ENCODE measurements at regions not wholly inside any gene's neighbourhood (a gene's known extent, or its start where the extent isn't known, plus 50 kb on each side); places are given as distances from the start of the nearest gene placed in this dataset.
A peak's percentile ranks its signal among the peaks of the same experiment; 100 is the strongest.
"Not testable (repeated sequence)": the region's sequence is repeated elsewhere in the genome, so short reads cannot be mapped to it uniquely, and the experiment has no call there.

- DNase-seq = no peak
Observed at GRCh38 chr3:30305021-30305420, 301.4 kb upstream of the TGFBR2 start.

GRCh38 chr3:30306896-30307295 is 299.5 kb upstream of the TGFBR2 start:
- no peak for DNase-seq

GRCh38 chr3:30307372-30307950 is 298.9 kb upstream of the TGFBR2 start:
- no peak for DNase-seq

- no peak for DNase-seq
Observed at GRCh38 chr3:30308131-30308530, 298.3 kb upstream of the TGFBR2 start.

GRCh38 chr3:30309961-30310954 is 296.1 kb upstream of the TGFBR2 start:
- DNase-seq = no peak

- DNase-seq = no peak
Observed at GRCh38 chr3:30311781-30312180, 294.6 kb upstream of the TGFBR2 start.

GRCh38 chr3:30313840-30314239 is 292.6 kb upstream of the TGFBR2 start:
- DNase-seq = no peak

GRCh38 chr3:30314757-30315325 is 291.6 kb upstream of the TGFBR2 start:
- DNase-seq = no peak

- DNase-seq = no peak
Observed at GRCh38 chr3:30315447-30315846, 291.0 kb upstream of the TGFBR2 start.

- no peak for DNase-seq
Observed at GRCh38 chr3:30317561-30317960, 288.8 kb upstream of the TGFBR2 start.

GRCh38 chr3:30318110-30318509 is 288.3 kb upstream of the TGFBR2 start:
- DNase-seq = no peak

GRCh38 chr3:30319713-30320112 is 286.7 kb upstream of the TGFBR2 start:
- peak in 1 of 2 experiments; percentile 25 for DNase-seq

- DNase-seq = no peak
Observed at GRCh38 chr3:30320392-30320791, 286.0 kb upstream of the TGFBR2 start.

GRCh38 chr3:30321065-30321464 is 285.3 kb upstream of the TGFBR2 start:
- DNase-seq = no peak

- DNase-seq = not testable (repeated sequence)
Observed at GRCh38 chr3:30323649-30324048, 282.8 kb upstream of the TGFBR2 start.

GRCh38 chr3:30324587-30324986 is 281.8 kb upstream of the TGFBR2 start:
- DNase-seq = no peak

GRCh38 chr3:30327976-30328375 is 278.4 kb upstream of the TGFBR2 start:
- DNase-seq = not testable (repeated sequence)

- DNase-seq = not testable (repeated sequence)
Observed at GRCh38 chr3:30328935-30329334, 277.5 kb upstream of the TGFBR2 start.

- DNase-seq = no peak
Observed at GRCh38 chr3:30331519-30331918, 274.9 kb upstream of the TGFBR2 start.

GRCh38 chr3:30332196-30333021 is 274.0 kb upstream of the TGFBR2 start:
- no peak for DNase-seq

GRCh38 chr3:30333143-30333542 is 273.3 kb upstream of the TGFBR2 start:
- no peak for DNase-seq

GRCh38 chr3:30333903-30334302 is 272.5 kb upstream of the TGFBR2 start:
- no peak for DNase-seq

GRCh38 chr3:30340500-30340899 is 265.9 kb upstream of the TGFBR2 start:
- DNase-seq = no peak

Data from activated CD4-positive, alpha-beta T cell treated with anti-CD3 and anti-CD28 coated beads, Interleukin-2, amount 50 U/mL, for 48 hours (primary cell).